Peyer's patch (tissue), 4 donors: ENCODE measurements at regions not wholly inside any gene's neighbourhood (a gene's known extent, or its start where the extent isn't known, plus 50 kb on each side); places are given as distances from the start of the nearest gene placed in this dataset.

ENCODE experiments used
- POLR2A ChIP-seq, 2 donors: fragments of 450-650 bp; IDR thresholded peaks; one replicate each; pipeline ENCODE4 v1.5.1; 2017; ENCODE audit warnings: antibody characterized with exemption in 2 of 2, mild to moderate bottlenecking in 2 of 2, moderate library complexity in 2 of 2
- TF ChIP-seq, protein P1 (sequence below), 6 experiments: fragments of 450-650 bp in 4 of 6; fragments of 200-600 bp in 2 of 6; sonication (generic) in 1 of 6; IDR thresholded peaks; one replicate each; pipeline ENCODE4 v1.5.1; 2017 to 2019; ENCODE audit warnings: antibody characterized with exemption in 6 of 6, mild to moderate bottlenecking in 3 of 6, moderate library complexity in 1 of 6

DNA sequence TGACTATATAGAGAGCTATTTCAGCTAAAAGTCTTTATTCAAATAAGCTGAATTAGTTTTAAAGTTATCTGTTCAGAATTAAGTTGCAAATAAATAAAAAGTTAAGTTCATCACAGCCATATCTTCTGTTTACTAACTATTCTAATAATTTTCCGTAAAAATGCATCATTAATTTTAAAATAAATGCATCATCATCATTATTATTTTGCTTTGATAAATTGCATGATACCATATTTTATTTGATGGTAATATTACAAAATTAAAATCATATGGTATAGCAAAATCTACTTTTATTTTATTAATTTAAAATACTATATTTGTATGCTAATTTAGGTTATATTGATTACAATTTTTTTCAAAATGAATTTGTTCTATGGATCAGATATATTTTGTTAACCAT lies 357.3 kb upstream of the NDST4 start:
- TF ChIP-seq, protein P1, sequence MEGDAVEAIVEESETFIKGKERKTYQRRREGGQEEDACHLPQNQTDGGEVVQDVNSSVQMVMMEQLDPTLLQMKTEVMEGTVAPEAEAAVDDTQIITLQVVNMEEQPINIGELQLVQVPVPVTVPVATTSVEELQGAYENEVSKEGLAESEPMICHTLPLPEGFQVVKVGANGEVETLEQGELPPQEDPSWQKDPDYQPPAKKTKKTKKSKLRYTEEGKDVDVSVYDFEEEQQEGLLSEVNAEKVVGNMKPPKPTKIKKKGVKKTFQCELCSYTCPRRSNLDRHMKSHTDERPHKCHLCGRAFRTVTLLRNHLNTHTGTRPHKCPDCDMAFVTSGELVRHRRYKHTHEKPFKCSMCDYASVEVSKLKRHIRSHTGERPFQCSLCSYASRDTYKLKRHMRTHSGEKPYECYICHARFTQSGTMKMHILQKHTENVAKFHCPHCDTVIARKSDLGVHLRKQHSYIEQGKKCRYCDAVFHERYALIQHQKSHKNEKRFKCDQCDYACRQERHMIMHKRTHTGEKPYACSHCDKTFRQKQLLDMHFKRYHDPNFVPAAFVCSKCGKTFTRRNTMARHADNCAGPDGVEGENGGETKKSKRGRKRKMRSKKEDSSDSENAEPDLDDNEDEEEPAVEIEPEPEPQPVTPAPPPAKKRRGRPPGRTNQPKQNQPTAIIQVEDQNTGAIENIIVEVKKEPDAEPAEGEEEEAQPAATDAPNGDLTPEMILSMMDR (IDR thresholded peaks at IDR 0.05) = no peak
- no peak for TF ChIP-seq POLR2A (IDR thresholded peaks at IDR 0.05)
